ENCODE measurements at regions not wholly inside any gene's neighbourhood (a gene's known extent, or its start where the extent isn't known, plus 50 kb on each side); places are given as distances from the start of the nearest gene placed in this dataset.
"Not testable (repeated sequence)": the region's sequence is repeated elsewhere in the genome, so short reads cannot be mapped to it uniquely, and the experiment has no call there.

- H2AFZ ChIP-seq (ENCODE audit: low read length); H3K27me3 ChIP-seq (ENCODE audit: control insufficient read depth in 1 of 2, insufficient read depth in 2 of 2, low read length in 2 of 2); POLR2A ChIA-PET; H3K4me2 ChIP-seq (ENCODE audit: low read depth, low read length); in situ Hi-C loops (cut with HindIII; ENCODE audit: extremely low pct_ligation_motif_present, low pct_unique_long_range_greater_than_20kb); H3K27ac ChIP-seq (ENCODE audit: extremely low read length, insufficient read depth, low read length); H3K9me3 ChIP-seq (ENCODE audit: low read length); CTCF ChIA-PET (ENCODE audit: low intra/inter-chr PET ratio, low total read pairs); H3K4me3 ChIP-seq (replicated peaks in 1 of 3; ENCODE audit: insufficient read depth in 1 of 3, low read depth in 2 of 3, low read length in 3 of 3); H3K79me2 ChIP-seq (ENCODE audit: insufficient read depth, low read length); ATAC-seq; H3K36me3 ChIP-seq (replicated peaks in 1 of 2; ENCODE audit: control insufficient read depth in 1 of 2, insufficient read depth in 2 of 2, low read length in 2 of 2); DNase-seq (ENCODE audit: low spot score); FAIRE-seq; intact Hi-C loops (cut with micrococcal nuclease; ENCODE audit: unreplicated experiment); H3K9ac ChIP-seq (ENCODE audit: insufficient read depth, low read depth, low read length); BruUV-seq (replicated peaks); H4K20me1 ChIP-seq (ENCODE audit: insufficient read depth, low read length): not testable (repeated sequence)
- peaks cover 11% of the 10 kb centered on the region for H3K4me1 ChIP-seq (ENCODE audit: insufficient read depth, low read length)
- WGBS (ENCODE audit: low lambda C conversion rate), result 35% methylated on average over 4 of the region's 4 CpGs
Measured at GRCh38 chr3:78512786-78513185, 1255.0 kb downstream of the ROBO1 start.

- TF ChIP-seq MED1 (CRISPR knock-in tag; IDR thresholded peaks at IDR 0.05), result no peak
- TF ChIP-seq MAFF (IDR thresholded peaks at IDR 0.05; ENCODE audit: low read depth, low read length), result peak; percentile 98
- no peak for TF ChIP-seq ZNF260 (CRISPR knock-in tag; IDR thresholded peaks at IDR 0.05; ENCODE audit: borderline replicate concordance, low read depth)
- TF ChIP-seq ZNF577 (CRISPR knock-in tag; IDR thresholded peaks at IDR 0.05; ENCODE audit: borderline replicate concordance, low read depth), result no peak
- no peak for TF ChIP-seq NFKB2 (CRISPR knock-in tag; IDR thresholded peaks at IDR 0.05; ENCODE audit: borderline replicate concordance)
- TF ChIP-seq ZBTB44 (CRISPR knock-in tag; IDR thresholded peaks at IDR 0.05), result no peak
- TF ChIP-seq MAFK (conservative IDR thresholded peaks at IDR 0.05 in 1 of 2, IDR thresholded peaks at IDR 0.05 in 1 of 2; ENCODE audit: low read length in 2 of 2), result peak; percentile 97 to 99
- TF ChIP-seq KAT7 (CRISPR knock-in tag; IDR thresholded peaks at IDR 0.05; ENCODE audit: borderline replicate concordance), result no peak
- no TSS peak for BruUV-seq (replicated peaks)
- Histone ChIP-seq H3K4me1 (ENCODE audit: insufficient read depth, low read length) (peaks cover 10% of the 10 kb centered on the region; the same call in 1 of the 2 replicates), H3K79me2 (ENCODE audit: insufficient read depth, low read length) (no peaks in the 10 kb centered on the region), H3K27ac (ENCODE audit: extremely low read length, insufficient read depth, low read length) (no peak overlapping the region), H3K4me3 (replicated peaks in 1 of 3; ENCODE audit: insufficient read depth in 1 of 3, low read depth in 2 of 3, low read length in 3 of 3) (no peak overlapping the region), H2AFZ (ENCODE audit: low read length) (no peak overlapping the region), H3K9me3 (ENCODE audit: low read length) (no peaks in the 10 kb centered on the region), H3K27me3 (ENCODE audit: control insufficient read depth in 1 of 2, insufficient read depth in 2 of 2, low read length in 2 of 2) (no peaks in the 10 kb centered on the region), H3K9ac (ENCODE audit: insufficient read depth, low read depth, low read length) (no peak overlapping the region), H3K4me2 (ENCODE audit: low read depth, low read length) (no peak overlapping the region), H4K20me1 (ENCODE audit: insufficient read depth, low read length) (no peaks in the 10 kb centered on the region), H3K36me3 (replicated peaks in 1 of 2; ENCODE audit: control insufficient read depth in 1 of 2, insufficient read depth in 2 of 2, low read length in 2 of 2) (no peaks in the 10 kb centered on the region)
- ChIA-PET POLR2A (no interaction called here), CTCF (ENCODE audit: low intra/inter-chr PET ratio, low total read pairs) (no interaction called here)
- in situ Hi-C loops (cut with HindIII; ENCODE audit: extremely low pct_ligation_motif_present, low pct_unique_long_range_greater_than_20kb), result no loop called here
- FAIRE-seq (no peak), ATAC-seq (no peak), DNase-seq (ENCODE audit: low spot score) (no peak)
- intact Hi-C loops (cut with micrococcal nuclease; ENCODE audit: unreplicated experiment), result no loop called here
- WGBS (ENCODE audit: low lambda C conversion rate), result 3% methylated on average over 3 of the region's 3 CpGs
Measured at GRCh38 chr3:78516437-78516836, 1251.4 kb downstream of the ROBO1 start.
